Activated T-cell treated with anti-CD3 and anti-CD28 coated beads, Interleukin-2, amount 50 U/mL, for 24 hours (primary cell): ENCODE measurements at regions not wholly inside any gene's neighbourhood (a gene's known extent, or its start where the extent isn't known, plus 50 kb on each side); places are given as distances from the start of the nearest gene placed in this dataset.

Source experiments
- DNase-seq: peaks from one replicate; pipeline ENCODE4 v3.0.0-alpha.2; 2020
- H3K27ac Mint-ChIP-seq: 2 replicates; pipeline ENCODE4 v1.8.0; 2020; ENCODE audit warnings: mild to moderate bottlenecking, mixed read lengths
- H3K27me3 Mint-ChIP-seq: 2 replicates; pipeline ENCODE4 v1.8.0; 2020; ENCODE audit warnings: mixed read lengths
- H3K36me3 Mint-ChIP-seq: 2 replicates; pipeline ENCODE4 v1.8.0; 2020; ENCODE audit warnings: low read depth, mixed read lengths
- H3K4me1 Mint-ChIP-seq: 2 replicates; pipeline ENCODE4 v1.8.0; 2020; ENCODE audit warnings: low read depth, mixed read lengths
- H3K4me3 Mint-ChIP-seq: 2 replicates; pipeline ENCODE4 v1.8.0; 2020; ENCODE audit warnings: mild to moderate bottlenecking, moderate library complexity, mixed read lengths
- H3K9me3 Mint-ChIP-seq: 2 replicates; pipeline ENCODE4 v1.8.0; 2020; ENCODE audit warnings: mixed read lengths

DNA sequence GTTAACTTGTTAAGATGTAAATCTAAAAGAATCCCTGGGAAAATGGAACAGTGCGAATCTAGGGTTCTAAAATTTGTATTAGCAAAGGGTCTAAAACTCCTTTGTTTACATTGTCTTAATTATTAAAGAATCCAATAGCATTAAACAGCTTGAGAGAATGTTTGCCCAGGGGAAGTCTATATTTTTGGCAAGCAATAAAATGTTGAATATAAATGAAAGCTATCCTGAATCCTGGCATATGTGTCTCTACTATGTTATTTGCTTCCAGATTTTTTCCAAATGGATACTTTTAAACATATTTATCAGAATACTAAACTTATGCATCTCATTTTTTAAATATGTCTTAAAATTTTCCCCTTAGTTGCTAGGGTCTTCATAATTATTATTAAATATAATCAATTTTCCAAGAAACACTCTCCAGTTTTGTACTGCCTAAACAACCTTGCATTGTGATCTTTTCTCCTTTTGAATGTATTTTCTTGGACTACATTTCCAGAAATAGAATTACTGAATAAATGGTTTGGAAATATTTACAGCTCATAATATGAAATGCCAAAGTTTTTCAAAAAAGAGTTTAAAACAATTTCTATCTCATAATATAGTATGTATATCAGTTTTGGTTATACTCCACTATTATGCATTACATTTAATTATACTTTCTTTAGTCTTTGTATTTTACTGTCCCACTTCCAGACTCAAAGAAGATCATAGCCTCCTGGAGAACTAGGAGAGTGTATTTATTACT, 304.8 kb downstream of the USP25 start:
- DNase-seq, result no peak
- Mint-ChIP-seq H3K4me1 (no peaks in the 10 kb centered on the region), H3K9me3 (no peaks in the 10 kb centered on the region), H3K4me3 (no peak overlapping the region), H3K36me3 (no peaks in the 10 kb centered on the region), H3K27ac (no peak overlapping the region), H3K27me3 (no peaks in the 10 kb centered on the region)

DNA sequence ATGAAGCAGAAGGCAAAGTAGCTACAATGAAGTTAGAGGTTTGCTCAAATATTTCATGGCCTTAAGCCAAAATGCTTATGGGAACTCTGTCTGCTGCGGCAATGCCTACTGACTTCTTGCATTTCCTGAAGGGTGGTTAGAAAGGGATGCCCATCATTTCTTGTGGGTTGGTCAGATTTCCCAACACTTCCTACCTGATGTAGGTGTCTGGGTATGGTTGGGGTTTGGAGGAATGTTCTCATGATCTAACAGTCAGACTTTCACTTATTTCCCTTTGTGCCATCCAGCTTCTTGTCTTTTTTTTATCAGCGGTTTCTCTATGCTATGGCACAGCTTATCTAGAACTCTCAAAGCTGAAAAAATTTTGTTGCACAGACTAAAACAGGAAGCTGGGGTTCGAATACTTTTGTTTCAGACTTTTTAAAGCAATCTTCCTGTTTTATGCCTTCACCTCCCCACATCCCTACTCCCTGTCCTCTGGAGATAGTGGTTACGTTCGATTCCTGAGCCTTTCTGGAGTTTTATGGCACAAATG, 307.7 kb downstream of the USP25 start:
- Mint-ChIP-seq H3K27ac (no peak overlapping the region), H3K36me3 (no peaks in the 10 kb centered on the region), H3K27me3 (no peaks in the 10 kb centered on the region), H3K4me1 (no peaks in the 10 kb centered on the region), H3K9me3 (no peaks in the 10 kb centered on the region), H3K4me3 (no peak overlapping the region)
- no peak for DNase-seq

DNA sequence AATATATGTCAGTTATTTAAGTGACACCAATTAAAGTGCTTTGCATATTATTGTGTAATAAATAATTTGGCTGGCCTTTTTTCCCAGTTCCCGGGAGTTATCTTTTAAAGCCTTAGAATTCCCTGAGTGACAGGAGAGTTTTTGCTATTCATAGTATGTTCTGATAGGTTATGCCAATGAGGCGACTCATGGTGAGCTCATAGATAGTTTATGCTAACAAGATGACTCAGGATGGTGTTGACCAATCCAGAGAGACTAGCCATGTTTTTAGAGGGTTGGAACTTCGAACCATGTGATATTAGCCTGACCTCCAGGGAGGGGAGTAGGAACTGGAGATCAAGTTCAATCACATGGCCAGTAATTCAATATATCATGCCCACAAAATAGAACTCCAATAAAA, 310.8 kb downstream of the USP25 start:
- no peak for DNase-seq

DNA sequence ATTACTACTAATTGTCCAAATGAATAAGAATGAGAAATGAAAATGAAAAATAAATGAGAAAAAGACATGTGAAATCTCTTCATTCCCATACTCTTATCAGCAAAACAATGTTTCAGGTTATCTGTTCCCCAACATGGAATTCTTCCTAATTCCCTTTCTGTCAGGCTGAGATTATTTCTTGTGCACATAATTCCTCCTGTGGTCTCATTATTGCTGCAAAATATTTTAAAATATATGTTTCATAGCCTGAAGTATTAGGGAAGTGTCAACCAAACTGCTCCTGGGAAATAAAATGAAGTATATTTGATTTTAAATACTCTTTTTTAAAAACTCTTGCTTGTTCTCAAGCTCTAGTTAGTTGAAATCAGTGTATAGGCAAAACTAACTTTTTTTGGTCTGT, 314.9 kb downstream of the USP25 start:
- DNase-seq, result no peak
- no peaks in the 10 kb centered on the region for H3K36me3 Mint-ChIP-seq
- H3K27ac Mint-ChIP-seq, result no peak overlapping the region
- H3K9me3 Mint-ChIP-seq, result no peaks in the 10 kb centered on the region
- no peak overlapping the region for H3K4me3 Mint-ChIP-seq
- H3K27me3 Mint-ChIP-seq, result peaks cover 3% of the 10 kb centered on the region
- H3K4me1 Mint-ChIP-seq, result no peaks in the 10 kb centered on the region

More for the DNA sequence above, 310.8 kb downstream of the USP25 start:
- Mint-ChIP-seq H3K36me3 (no peaks in the 10 kb centered on the region), H3K4me3 (no peak overlapping the region), H3K27me3 (no peaks in the 10 kb centered on the region), H3K4me1 (no peaks in the 10 kb centered on the region), H3K9me3 (no peaks in the 10 kb centered on the region), H3K27ac (no peak overlapping the region)

- H3K27me3 Mint-ChIP-seq, result peaks cover 5% of the 10 kb centered on the region
- no peaks in the 10 kb centered on the region for H3K4me1 Mint-ChIP-seq
- H3K4me3 Mint-ChIP-seq, result no peak overlapping the region
- H3K27ac Mint-ChIP-seq, result no peak overlapping the region
- H3K9me3 Mint-ChIP-seq, result no peaks in the 10 kb centered on the region
- no peak for DNase-seq
- H3K36me3 Mint-ChIP-seq, result no peaks in the 10 kb centered on the region
These were observed 317.0 kb downstream of the USP25 start for GRCh38 chr21:16046656-16047330.

DNA sequence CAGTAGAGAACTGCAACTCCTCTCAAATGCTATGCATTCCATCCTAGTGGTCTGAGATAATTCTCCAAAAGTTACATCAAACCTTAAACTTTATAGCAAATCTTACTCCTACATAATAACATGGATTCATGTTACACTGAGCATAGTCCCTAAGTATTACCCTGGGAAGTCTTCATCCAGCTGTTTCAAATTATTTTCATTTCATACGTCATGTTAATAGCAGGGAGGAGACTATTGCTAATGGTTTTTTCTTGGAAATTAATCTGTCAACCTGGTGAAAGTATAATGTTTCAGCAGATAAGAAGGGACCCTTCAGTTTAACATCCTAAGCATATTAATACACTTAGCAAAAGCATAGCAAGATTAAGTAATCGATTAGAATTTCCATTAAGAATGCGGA, 318.1 kb downstream of the USP25 start:
- no peak overlapping the region for H3K4me3 Mint-ChIP-seq
- no peak overlapping the region for H3K27ac Mint-ChIP-seq
- DNase-seq, result no peak
- no peaks in the 10 kb centered on the region for H3K4me1 Mint-ChIP-seq
- H3K27me3 Mint-ChIP-seq, result peaks cover 5% of the 10 kb centered on the region
- no peaks in the 10 kb centered on the region for H3K36me3 Mint-ChIP-seq
- no peaks in the 10 kb centered on the region for H3K9me3 Mint-ChIP-seq

DNA sequence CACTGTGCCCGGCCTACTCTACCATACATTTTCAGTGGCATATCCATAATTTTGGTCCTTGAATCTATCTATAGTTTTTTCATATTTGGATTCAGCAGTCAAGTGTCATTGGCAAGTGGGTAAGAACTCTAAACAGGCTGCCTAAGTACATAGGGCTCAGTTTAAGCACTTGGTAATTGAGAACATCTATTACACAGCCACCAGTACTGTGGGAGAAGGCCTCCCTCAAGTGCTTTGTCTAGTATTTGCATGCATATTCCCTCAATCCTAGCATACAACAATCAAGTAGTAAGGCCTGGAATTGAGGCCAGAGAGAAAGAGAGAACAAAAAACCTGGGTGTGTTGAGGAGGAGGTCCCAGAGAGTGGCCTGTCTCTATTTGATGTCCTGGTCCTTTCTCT, 325.2 kb downstream of the USP25 start:
- H3K27ac Mint-ChIP-seq, result no peak overlapping the region

GRCh38 chr21:16058896-16059295, 329.1 kb downstream of the USP25 start:
- no peak overlapping the region for H3K4me3 Mint-ChIP-seq
- DNase-seq, result no peak

More for the DNA sequence above, 325.2 kb downstream of the USP25 start:
- no peak overlapping the region for H3K4me3 Mint-ChIP-seq
- no peak for DNase-seq
- H3K9me3 Mint-ChIP-seq, result no peaks in the 10 kb centered on the region
- H3K36me3 Mint-ChIP-seq, result no peaks in the 10 kb centered on the region
- H3K27me3 Mint-ChIP-seq, result no peaks in the 10 kb centered on the region
- no peaks in the 10 kb centered on the region for H3K4me1 Mint-ChIP-seq

DNA sequence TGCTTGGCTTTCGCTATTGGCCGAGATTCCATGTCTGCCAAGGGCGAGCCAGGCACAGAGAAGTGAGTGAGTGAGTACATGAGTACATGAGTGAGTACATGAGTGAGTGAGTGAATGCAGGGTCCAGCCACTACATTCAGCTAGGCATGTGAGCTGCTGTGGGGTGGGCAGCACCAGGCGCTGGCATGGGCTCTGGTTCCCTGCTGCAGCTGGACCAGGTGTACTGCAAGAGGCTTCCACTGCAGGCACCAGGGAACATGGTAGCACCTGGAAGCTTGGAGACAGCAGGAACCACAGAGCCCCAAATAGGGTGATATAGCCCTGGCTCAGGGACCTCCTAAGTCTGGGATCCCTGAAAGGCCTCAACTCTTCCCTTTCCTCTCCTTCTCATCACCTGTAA, 330.2 kb downstream of the USP25 start:
- no peaks in the 10 kb centered on the region for H3K4me1 Mint-ChIP-seq
- H3K9me3 Mint-ChIP-seq, result no peaks in the 10 kb centered on the region
- H3K27me3 Mint-ChIP-seq, result no peaks in the 10 kb centered on the region
- DNase-seq, result no peak
- no peaks in the 10 kb centered on the region for H3K36me3 Mint-ChIP-seq
- H3K4me3 Mint-ChIP-seq, result no peak overlapping the region
- H3K27ac Mint-ChIP-seq, result no peak overlapping the region

More at GRCh38 chr21:16058896-16059295, 329.1 kb downstream of the USP25 start:
- Mint-ChIP-seq H3K27me3 (no peaks in the 10 kb centered on the region), H3K4me1 (no peaks in the 10 kb centered on the region), H3K9me3 (no peaks in the 10 kb centered on the region), H3K27ac (no peak overlapping the region), H3K36me3 (no peaks in the 10 kb centered on the region)

GRCh38 chr21:16061194-16061593, 331.4 kb downstream of the USP25 start:
- DNase-seq, result no peak
- Mint-ChIP-seq H3K27ac (no peak overlapping the region), H3K4me1 (no peaks in the 10 kb centered on the region), H3K4me3 (no peak overlapping the region), H3K9me3 (no peaks in the 10 kb centered on the region), H3K36me3 (no peaks in the 10 kb centered on the region), H3K27me3 (no peaks in the 10 kb centered on the region)

DNA sequence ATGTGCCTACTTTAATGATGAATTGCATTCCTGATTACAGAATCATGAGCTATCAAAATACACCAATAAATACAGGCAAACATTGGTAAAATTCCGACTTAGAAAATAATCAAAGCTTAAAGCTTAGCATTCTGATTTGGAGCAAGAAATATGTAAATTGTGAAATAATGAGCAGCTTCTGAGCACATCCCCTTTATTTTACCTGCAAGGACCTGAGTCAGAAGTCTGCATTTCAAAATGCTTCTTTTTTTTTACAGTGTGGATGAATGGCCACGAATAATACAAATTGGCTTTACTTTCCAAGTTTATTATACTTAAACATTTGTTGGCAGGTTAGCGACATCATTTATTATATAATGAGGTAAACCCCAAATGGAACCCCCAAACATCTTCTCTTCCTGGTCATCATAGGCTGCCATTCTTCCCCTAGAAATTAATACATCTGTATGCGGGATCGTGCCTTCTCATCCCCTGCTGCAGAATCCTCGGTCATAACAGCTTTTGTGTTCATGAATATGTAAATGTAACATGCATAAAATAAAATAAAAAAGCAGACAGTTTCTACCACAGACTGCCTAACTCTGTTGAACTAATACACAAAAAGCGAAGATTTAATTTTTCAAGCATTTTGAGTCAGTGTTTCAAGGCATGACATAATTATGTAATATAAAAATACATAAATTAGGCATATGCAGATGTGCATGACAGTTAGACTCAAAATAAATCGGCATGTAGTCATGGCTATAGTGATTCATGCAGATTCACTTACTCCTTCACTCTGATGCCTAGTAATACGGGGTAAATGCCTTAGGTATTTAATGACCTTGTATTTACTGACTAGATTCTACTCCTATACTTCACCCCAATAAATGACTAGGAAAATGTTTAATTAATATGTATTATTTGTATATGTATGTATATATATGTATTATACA, 339.7 kb downstream of the USP25 start:
- no peaks in the 10 kb centered on the region for H3K4me1 Mint-ChIP-seq
- no peak for DNase-seq
- no peak overlapping the region for H3K4me3 Mint-ChIP-seq
- H3K36me3 Mint-ChIP-seq, result no peaks in the 10 kb centered on the region
- H3K27ac Mint-ChIP-seq, result no peak overlapping the region
- H3K27me3 Mint-ChIP-seq, result no peaks in the 10 kb centered on the region
- H3K9me3 Mint-ChIP-seq, result no peaks in the 10 kb centered on the region

DNA sequence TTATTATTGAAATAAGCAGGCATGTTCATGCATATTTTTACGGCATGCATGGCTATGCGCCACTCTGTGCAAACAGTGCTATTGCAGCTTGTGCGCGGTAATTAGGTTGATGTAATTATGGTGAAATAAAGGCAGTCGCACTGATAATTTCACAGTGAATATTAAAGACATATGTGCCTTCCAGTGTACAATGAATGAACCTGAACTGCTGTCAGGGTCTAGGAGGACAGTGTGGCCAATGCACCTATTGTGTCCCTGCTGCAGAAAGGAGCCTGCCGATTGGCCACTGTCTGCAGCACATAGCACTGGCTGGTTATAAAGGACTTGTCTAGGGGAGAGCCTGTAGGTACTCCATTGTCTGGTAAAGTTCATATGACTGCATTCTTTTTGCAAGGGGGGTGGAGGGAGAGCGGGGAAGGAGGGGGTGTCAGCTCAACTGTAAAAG, 340.4 kb downstream of the USP25 start:
- DNase-seq, result no peak

GRCh38 chr21:16071092-16071491, 341.3 kb downstream of the USP25 start:
- Mint-ChIP-seq H3K36me3 (no peaks in the 10 kb centered on the region), H3K9me3 (no peaks in the 10 kb centered on the region), H3K4me1 (no peaks in the 10 kb centered on the region), H3K27me3 (no peaks in the 10 kb centered on the region), H3K27ac (no peak overlapping the region), H3K4me3 (no peak overlapping the region)
- DNase-seq, result no peak

More for the DNA sequence above, 340.4 kb downstream of the USP25 start:
- no peaks in the 10 kb centered on the region for H3K4me1 Mint-ChIP-seq
- no peaks in the 10 kb centered on the region for H3K36me3 Mint-ChIP-seq
- no peaks in the 10 kb centered on the region for H3K9me3 Mint-ChIP-seq
- H3K27me3 Mint-ChIP-seq, result no peaks in the 10 kb centered on the region
- no peak overlapping the region for H3K27ac Mint-ChIP-seq
- no peak overlapping the region for H3K4me3 Mint-ChIP-seq

GRCh38 chr21:16071761-16072160, 342.0 kb downstream of the USP25 start:
- Mint-ChIP-seq H3K27me3 (no peaks in the 10 kb centered on the region), H3K27ac (no peak overlapping the region), H3K4me1 (no peaks in the 10 kb centered on the region), H3K9me3 (no peaks in the 10 kb centered on the region), H3K4me3 (no peak overlapping the region), H3K36me3 (no peaks in the 10 kb centered on the region)
- no peak for DNase-seq
